ENCODE measurements at regions not wholly inside any gene's neighbourhood (a gene's known extent, or its start where the extent isn't known, plus 50 kb on each side); places are given as distances from the start of the nearest gene placed in this dataset.

GRCh38 chr2:200013906-200014305, 58.5 kb downstream of the MAIP1 start:
- TF ChIP-seq ZFX (IDR thresholded peaks at IDR 0.05; ENCODE audit: borderline replicate concordance) = no peak
- TF ChIP-seq, protein P1, sequence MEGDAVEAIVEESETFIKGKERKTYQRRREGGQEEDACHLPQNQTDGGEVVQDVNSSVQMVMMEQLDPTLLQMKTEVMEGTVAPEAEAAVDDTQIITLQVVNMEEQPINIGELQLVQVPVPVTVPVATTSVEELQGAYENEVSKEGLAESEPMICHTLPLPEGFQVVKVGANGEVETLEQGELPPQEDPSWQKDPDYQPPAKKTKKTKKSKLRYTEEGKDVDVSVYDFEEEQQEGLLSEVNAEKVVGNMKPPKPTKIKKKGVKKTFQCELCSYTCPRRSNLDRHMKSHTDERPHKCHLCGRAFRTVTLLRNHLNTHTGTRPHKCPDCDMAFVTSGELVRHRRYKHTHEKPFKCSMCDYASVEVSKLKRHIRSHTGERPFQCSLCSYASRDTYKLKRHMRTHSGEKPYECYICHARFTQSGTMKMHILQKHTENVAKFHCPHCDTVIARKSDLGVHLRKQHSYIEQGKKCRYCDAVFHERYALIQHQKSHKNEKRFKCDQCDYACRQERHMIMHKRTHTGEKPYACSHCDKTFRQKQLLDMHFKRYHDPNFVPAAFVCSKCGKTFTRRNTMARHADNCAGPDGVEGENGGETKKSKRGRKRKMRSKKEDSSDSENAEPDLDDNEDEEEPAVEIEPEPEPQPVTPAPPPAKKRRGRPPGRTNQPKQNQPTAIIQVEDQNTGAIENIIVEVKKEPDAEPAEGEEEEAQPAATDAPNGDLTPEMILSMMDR (IDR thresholded peaks at IDR 0.05) = no peak
- H3K27ac ChIP-seq = no peak overlapping the region

DNA sequence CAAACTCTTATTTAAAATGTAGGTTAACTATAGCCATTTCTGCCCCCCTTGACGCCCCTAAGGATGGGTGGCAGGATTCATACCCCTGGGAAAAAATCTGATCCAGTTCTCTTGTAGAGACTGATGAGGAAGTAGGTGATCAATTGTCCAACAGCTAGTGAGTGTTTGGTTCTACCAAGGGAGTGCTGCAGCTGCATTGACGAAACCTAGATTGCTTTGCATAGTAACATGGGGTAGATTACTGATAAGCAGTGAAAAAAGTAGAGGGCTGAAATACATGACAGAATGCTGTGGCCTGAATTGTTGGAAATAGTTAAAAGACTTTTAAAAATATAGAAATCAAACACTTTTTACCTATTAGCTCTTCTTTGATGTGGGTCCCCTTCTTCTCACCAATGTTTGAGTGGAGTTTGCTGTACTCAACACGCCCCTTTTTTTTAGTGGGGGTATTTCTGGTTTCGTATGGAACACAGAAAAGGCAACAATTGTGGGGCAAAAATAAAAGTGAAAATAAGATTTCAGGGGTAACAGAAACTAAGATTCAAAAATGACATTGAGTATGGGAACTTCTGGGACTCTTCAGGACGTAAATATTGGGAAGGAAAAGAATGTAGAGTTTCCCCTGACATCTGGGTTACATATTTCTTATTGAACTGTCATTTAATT, 66.2 kb downstream of the MAIP1 start:
- H3K27ac ChIP-seq = no peak overlapping the region
- TF ChIP-seq ZFX (IDR thresholded peaks at IDR 0.05; ENCODE audit: borderline replicate concordance) = no peak
- TF ChIP-seq, protein P1 (IDR thresholded peaks at IDR 0.05) = no peak

GRCh38 chr2:200022511-200022910, 67.1 kb downstream of the MAIP1 start:
- TF ChIP-seq, protein P1 (IDR thresholded peaks at IDR 0.05) = no peak
- no peak for TF ChIP-seq ZFX (IDR thresholded peaks at IDR 0.05; ENCODE audit: borderline replicate concordance)
- no peak overlapping the region for H3K27ac ChIP-seq

GRCh38 chr2:200023570-200023969, 68.2 kb downstream of the MAIP1 start:
- TF ChIP-seq ZFX (IDR thresholded peaks at IDR 0.05; ENCODE audit: borderline replicate concordance) = no peak

DNA sequence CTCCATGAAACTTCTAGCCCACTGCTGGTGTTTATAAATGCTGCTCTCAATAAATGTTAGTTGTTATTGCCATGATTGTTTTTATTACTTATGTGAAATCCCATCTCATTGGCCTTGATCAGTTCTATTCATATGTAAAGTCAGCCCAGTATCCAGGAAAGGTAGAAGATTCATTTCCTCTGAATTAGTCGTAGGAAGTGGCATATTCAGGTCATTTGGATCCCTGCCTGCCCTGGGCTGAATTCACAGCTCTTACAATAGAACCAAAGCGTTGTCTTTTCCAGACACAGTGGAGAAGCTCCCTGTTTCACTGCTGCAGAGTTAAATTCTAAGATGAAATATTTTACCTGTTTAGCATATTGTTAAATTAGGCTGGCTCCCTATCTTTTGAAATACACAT, 70.3 kb downstream of the MAIP1 start:
- TF ChIP-seq, protein P1 (IDR thresholded peaks at IDR 0.05) = no peak
- no peak for TF ChIP-seq ZFX (IDR thresholded peaks at IDR 0.05; ENCODE audit: borderline replicate concordance)
- no peak overlapping the region for H3K27ac ChIP-seq

More at GRCh38 chr2:200023570-200023969, 68.2 kb downstream of the MAIP1 start:
- H3K27ac ChIP-seq = no peak overlapping the region

DNA sequence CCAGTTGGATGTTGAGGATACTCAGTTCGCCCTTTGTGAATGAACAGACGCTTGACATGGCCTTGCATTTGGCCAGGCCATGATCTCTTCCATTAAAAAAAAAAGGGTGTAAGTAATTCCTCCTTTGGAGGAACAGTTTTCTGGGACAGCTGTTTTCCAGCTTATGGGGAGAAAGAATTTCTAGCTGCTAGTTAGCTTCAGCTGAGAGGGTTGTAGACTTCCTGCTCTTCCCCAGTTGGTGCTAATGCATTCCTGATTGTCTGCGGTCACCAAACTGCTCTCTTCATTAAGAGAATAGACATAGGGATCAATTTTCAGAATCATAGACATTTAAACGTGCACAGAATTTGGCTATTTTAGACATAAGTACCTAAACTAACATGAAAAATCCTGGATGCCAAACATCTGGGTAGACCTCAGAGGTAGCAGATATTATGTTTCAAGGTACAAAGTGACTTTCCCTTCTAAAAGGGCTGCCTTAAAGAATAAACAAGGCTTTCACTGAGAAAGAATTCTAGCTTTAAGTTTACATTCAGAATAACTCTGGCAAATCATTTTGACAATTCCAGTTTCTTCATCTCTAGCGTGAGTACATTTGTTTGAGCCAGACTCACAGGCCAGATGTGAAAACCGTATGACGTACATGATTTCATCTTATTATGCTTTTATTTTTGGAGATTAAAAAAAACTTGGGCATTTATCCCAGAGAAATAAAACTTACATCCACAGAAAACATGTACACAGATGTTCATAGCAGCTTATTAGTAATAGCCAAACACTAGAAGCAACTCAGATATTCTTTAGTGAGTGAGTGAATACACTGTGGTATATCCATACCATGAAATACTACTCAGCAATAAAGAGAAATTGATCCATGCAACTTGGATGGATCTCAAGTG, 71.2 kb downstream of the MAIP1 start:
- TF ChIP-seq, protein P1 (IDR thresholded peaks at IDR 0.05) = no peak
- no peak for TF ChIP-seq ZFX (IDR thresholded peaks at IDR 0.05; ENCODE audit: borderline replicate concordance)
- H3K27ac ChIP-seq = no peak overlapping the region

- TF ChIP-seq ZFX (IDR thresholded peaks at IDR 0.05; ENCODE audit: borderline replicate concordance) = no peak
- TF ChIP-seq, protein P1 (IDR thresholded peaks at IDR 0.05) = no peak
- no peak overlapping the region for H3K27ac ChIP-seq
Measured at GRCh38 chr2:200028998-200029397, 73.6 kb downstream of the MAIP1 start.
